GM19397 (cell line): ENCODE measurements at regions not wholly inside any gene's neighbourhood (a gene's known extent, or its start where the extent isn't known, plus 50 kb on each side); places are given as distances from the start of the nearest gene placed in this dataset.

ENCODE experiments used
- ATAC-seq: cut with Tn5 transposase; IDR thresholded peaks from one replicate; pipeline ENCODE4 v1.9.1; 2021; ENCODE audit warnings: mild to moderate bottlenecking, moderate library complexity; ENCODE audit not compliant: unreplicated experiment

GRCh38 chr2:157935378-157935906 is 59.3 kb upstream of the ACVR1 start:
- no peak for ATAC-seq

GRCh38 chr2:157934684-157935377 is 58.7 kb upstream of the ACVR1 start:
- no peak for ATAC-seq

DNA sequence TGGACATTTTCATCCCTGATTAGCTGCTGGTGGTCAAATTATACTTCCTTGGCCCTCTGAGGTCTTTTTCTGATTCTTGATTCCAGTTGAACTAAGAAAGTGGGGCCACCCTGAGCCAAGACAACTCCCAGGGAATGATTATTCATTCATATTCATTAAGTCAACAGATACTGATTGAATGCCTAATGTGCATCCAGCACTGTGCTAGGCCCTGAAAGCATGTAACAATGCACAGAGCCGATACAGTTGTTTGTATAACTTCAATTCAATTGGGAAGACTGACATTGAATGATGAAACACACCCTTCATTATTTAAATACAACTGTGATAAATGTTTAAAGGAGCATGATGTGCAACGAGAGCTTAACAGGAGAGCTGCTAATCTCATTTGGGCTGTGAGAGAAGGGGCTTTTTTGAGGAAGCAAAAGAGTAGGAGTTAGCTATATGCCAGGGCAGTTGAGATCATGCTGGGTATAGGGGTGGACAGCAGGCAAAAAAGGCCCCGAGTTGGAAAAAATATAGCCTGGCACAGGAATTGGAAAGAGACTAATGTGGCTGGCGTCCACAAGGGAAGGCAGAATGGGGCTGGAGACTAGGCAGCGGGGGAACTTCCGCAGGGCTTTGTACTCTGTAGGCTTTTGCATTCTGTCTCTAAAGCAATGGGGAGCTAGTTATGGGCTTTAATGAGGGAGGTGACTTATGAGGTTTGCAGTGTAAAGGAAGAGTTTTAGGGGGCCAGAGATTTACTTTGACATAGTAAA is 57.2 kb upstream of the ACVR1 start:
- ATAC-seq = no peak

GRCh38 chr2:157932480-157933159 is 56.5 kb upstream of the ACVR1 start:
- ATAC-seq = no peak

- ATAC-seq = no peak
Observed at GRCh38 chr2:157931542-157931941, 55.4 kb upstream of the ACVR1 start.

DNA sequence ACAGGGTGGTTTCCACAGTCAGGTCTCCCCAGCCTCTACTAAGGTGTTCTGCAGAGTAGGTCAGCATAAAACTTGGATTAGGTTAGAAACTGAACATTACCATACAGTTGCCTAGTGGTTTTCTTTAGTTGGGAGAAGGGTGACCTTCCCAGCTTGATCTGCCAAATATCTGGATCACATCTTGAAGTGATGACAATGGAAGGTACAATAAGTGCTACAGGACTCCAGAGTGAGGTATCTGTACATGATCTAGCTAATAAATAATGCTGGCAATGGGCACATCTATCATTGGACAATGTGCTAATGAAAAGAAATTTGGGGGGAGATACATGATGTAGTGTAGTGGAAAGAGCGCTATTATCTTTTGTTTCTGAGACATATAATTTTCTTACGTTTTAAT is 54.6 kb upstream of the ACVR1 start:
- ATAC-seq = no peak

- ATAC-seq = no peak
Observed at GRCh38 chr2:157929871-157930667, 53.9 kb upstream of the ACVR1 start.

- ATAC-seq = no peak
Observed at GRCh38 chr2:157928372-157928771, 52.2 kb upstream of the ACVR1 start.

DNA sequence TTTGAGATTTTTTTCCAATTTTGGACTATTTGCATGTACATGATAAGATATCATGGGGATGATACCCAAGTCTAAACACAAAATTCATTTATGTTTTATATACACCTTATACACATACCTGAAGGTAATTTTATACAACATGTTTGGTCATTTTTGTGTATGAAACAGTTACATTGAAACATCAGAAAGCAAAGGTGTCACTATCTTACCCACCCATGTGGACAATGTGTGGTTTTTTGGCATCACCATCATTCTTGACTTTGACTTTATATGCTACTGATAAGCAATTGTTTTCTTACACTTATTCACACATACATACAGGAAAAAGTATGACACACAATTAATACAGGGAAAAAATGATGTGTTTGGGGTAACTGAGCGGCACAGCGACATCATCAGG is 51.0 kb upstream of the ACVR1 start:
- ATAC-seq = no peak
